Mesenchymal stem cell (in vitro differentiated cells and primary cell): ENCODE measurements at regions not wholly inside any gene's neighbourhood (a gene's known extent, or its start where the extent isn't known, plus 50 kb on each side); places are given as distances from the start of the nearest gene placed in this dataset.
A peak's percentile ranks its signal among the peaks of the same experiment; 100 is the strongest.

Experiments
- DNase-seq: peaks from one replicate; pipeline ENCODE4 v3.0.0-alpha.2; 2013
- H2AFZ ChIP-seq: one replicate; pipeline ENCODE4 v1.6.1; 2013; ENCODE audit warnings: low read depth, mild to moderate bottlenecking, control low read depth, inconsistent platforms, low read length, moderate library complexity
- H2AK5ac ChIP-seq: 2 replicates; pipeline ENCODE4 v1.6.1; 2013; ENCODE audit warnings: low read length, moderate library complexity, mild to moderate bottlenecking, inconsistent platforms; ENCODE audit not compliant: severe bottlenecking
- H2BK120ac ChIP-seq: one replicate; pipeline ENCODE4 v1.6.1; 2013; ENCODE audit warnings: low read depth, mild to moderate bottlenecking, inconsistent platforms, low read length, moderate library complexity
- H2BK12ac ChIP-seq, 2 experiments: one replicate each; pipeline ENCODE4 v1.6.1; 2013; ENCODE audit warnings: inconsistent platforms in 2 of 2, low read length in 2 of 2, mild to moderate bottlenecking in 2 of 2, moderate library complexity in 2 of 2, control low read depth in 1 of 2
- H2BK15ac ChIP-seq: one replicate; pipeline ENCODE4 v1.6.1; 2013; ENCODE audit warnings: mild to moderate bottlenecking, low read depth, inconsistent platforms; ENCODE audit not compliant: poor library complexity, severe bottlenecking
- H2BK5ac ChIP-seq: 2 replicates; pipeline ENCODE4 v1.6.1; 2013; ENCODE audit warnings: low read depth, mild to moderate bottlenecking, low read length, control low read depth, inconsistent platforms; ENCODE audit not compliant: poor library complexity, severe bottlenecking
- H3K14ac ChIP-seq, 2 experiments: one replicate each; pipeline ENCODE4 v1.6.1; 2013; ENCODE audit warnings: inconsistent platforms in 2 of 2, low read length in 2 of 2, control low read depth in 1 of 2, mild to moderate bottlenecking in 1 of 2, moderate library complexity in 1 of 2
- H3K18ac ChIP-seq, 2 experiments: one replicate each; pipeline ENCODE4 v1.6.1; 2013; ENCODE audit warnings: inconsistent platforms in 2 of 2, low read length in 2 of 2, control low read depth in 1 of 2, low read depth in 1 of 2, mild to moderate bottlenecking in 1 of 2
- H3K23ac ChIP-seq, 2 experiments: one replicate each; pipeline ENCODE4 v1.6.1; 2013; ENCODE audit warnings: inconsistent platforms in 2 of 2, low read length in 2 of 2, mild to moderate bottlenecking in 2 of 2, moderate library complexity in 2 of 2, control low read depth in 1 of 2
- H3K27ac ChIP-seq: 2 replicates; pipeline ENCODE4 v1.5.1; 2013; ENCODE audit warnings: mild to moderate bottlenecking, moderate library complexity, low read length, control low read depth, inconsistent platforms; ENCODE audit not compliant: poor library complexity, severe bottlenecking
- H3K27me3 ChIP-seq, 2 experiments: 2 replicates each; pipeline versions ENCODE4 v1.6.1 to v1.7.0; 2013; ENCODE audit warnings: low read length in 2 of 2, mild to moderate bottlenecking in 2 of 2, moderate library complexity in 2 of 2, control low read depth in 1 of 2, inconsistent platforms in 1 of 2; ENCODE audit not compliant: control insufficient read depth in 1 of 2, insufficient read depth in 1 of 2
- H3K36me3 ChIP-seq, 2 experiments: 2 replicates each; pipeline versions ENCODE4 v1.6.1 to v1.7.0; 2013; ENCODE audit warnings: low read length in 2 of 2, control low read depth in 1 of 2, inconsistent platforms in 1 of 2, low read depth in 1 of 2, mild to moderate bottlenecking in 1 of 2; ENCODE audit not compliant: insufficient read depth in 2 of 2, control insufficient read depth in 1 of 2
- H3K4ac ChIP-seq, 2 experiments: one replicate each; pipeline ENCODE4 v1.6.1; 2013; ENCODE audit warnings: inconsistent platforms in 2 of 2, low read length in 2 of 2, mild to moderate bottlenecking in 2 of 2, moderate library complexity in 2 of 2, control low read depth in 1 of 2, low read depth in 1 of 2
- H3K4me1 ChIP-seq: 2 replicates; pipeline ENCODE4 v1.6.1; 2013; ENCODE audit warnings: low read depth, low read length, control low read depth; ENCODE audit not compliant: control insufficient read depth, insufficient read depth
- H3K4me2 ChIP-seq: 2 replicates; pipeline ENCODE4 v1.6.1; 2013; ENCODE audit warnings: low read length, mild to moderate bottlenecking, inconsistent platforms; ENCODE audit not compliant: poor library complexity, severe bottlenecking
- H3K4me3 ChIP-seq, 2 experiments: 2 replicates each; pipeline versions ENCODE4 v1.5.1 to v1.7.0; 2013; ENCODE audit warnings: low read length in 2 of 2, mild to moderate bottlenecking in 2 of 2, control low read depth in 1 of 2, low read depth in 1 of 2; ENCODE audit not compliant: insufficient read depth in 1 of 2
- H3K79me1 ChIP-seq: replicated peaks from 2 replicates; pipeline ENCODE4 v1.6.1; 2013; ENCODE audit warnings: mild to moderate bottlenecking, control low read depth, low read length, inconsistent platforms; ENCODE audit not compliant: poor library complexity, severe bottlenecking
- H3K9ac ChIP-seq: 2 replicates; pipeline ENCODE4 v1.7.0; 2013; ENCODE audit warnings: mild to moderate bottlenecking, low read length, moderate library complexity
- H3K9me3 ChIP-seq: 2 replicates; pipeline ENCODE4 v1.7.0; 2013; ENCODE audit warnings: mild to moderate bottlenecking, low read length; ENCODE audit not compliant: control insufficient read depth
- H4K8ac ChIP-seq: one replicate; pipeline ENCODE4 v1.6.1; 2013; ENCODE audit warnings: inconsistent platforms, mild to moderate bottlenecking, low read length, moderate library complexity
- H4K91ac ChIP-seq: one replicate; pipeline ENCODE4 v1.6.1; 2013; ENCODE audit warnings: mild to moderate bottlenecking, low read length, inconsistent platforms
- WGBS: methylation state at CpG from one replicate; pipeline ENCODE4 v1.1.7; 2013; ENCODE audit warnings: mixed read lengths; 5-methylcytosine and 5-hydroxymethylcytosine counted together

GRCh38 chr10:83253011-83253671 is 886.2 kb upstream of the GHITM start:
- H3K36me3 ChIP-seq: no peaks in the 10 kb centered on the region
- 25% methylated on average over 1 of the region's 1 CpG for WGBS
- H3K14ac ChIP-seq: no peak overlapping the region
- no peak overlapping the region for H4K8ac ChIP-seq
- peaks cover 28% of the 10 kb centered on the region for H3K9me3 ChIP-seq
- no peak overlapping the region for H3K4me2 ChIP-seq
- no peak overlapping the region for H2AFZ ChIP-seq
- H3K4me3 ChIP-seq: no peak overlapping the region
- no peak overlapping the region for H2AK5ac ChIP-seq
- no peak overlapping the region for H2BK5ac ChIP-seq
- no peak overlapping the region for H3K27ac ChIP-seq
- H3K27me3 ChIP-seq: no peaks in the 10 kb centered on the region
- no peaks in the 10 kb centered on the region for H3K4me1 ChIP-seq
- H2BK15ac ChIP-seq: no peak overlapping the region
- no peaks in the 10 kb centered on the region for H3K79me1 ChIP-seq
- no peak overlapping the region for H3K9ac ChIP-seq
- H4K91ac ChIP-seq: no peak overlapping the region
- DNase-seq: no peak
- H3K23ac ChIP-seq: no peak overlapping the region
- H2BK120ac ChIP-seq: no peak overlapping the region
- H3K4ac ChIP-seq: no peak overlapping the region
- H3K18ac ChIP-seq: no peak overlapping the region
- no peak overlapping the region for H2BK12ac ChIP-seq

- Histone ChIP-seq H2BK5ac (no peak overlapping the region), H3K18ac (no peak overlapping the region), H2AFZ (no peak overlapping the region), H4K91ac (no peak overlapping the region), H3K36me3 (no peaks in the 10 kb centered on the region), H2BK12ac (no peak overlapping the region), H2BK120ac (no peak overlapping the region), H2AK5ac (no peak overlapping the region), H4K8ac (no peak overlapping the region), H3K4me3 (no peak overlapping the region), H2BK15ac (no peak overlapping the region), H3K27ac (no peak overlapping the region), H3K27me3 (no peaks in the 10 kb centered on the region), H3K23ac (no peak overlapping the region), H3K4me2 (no peak overlapping the region), H3K9me3 (peaks cover 32% of the 10 kb centered on the region), H3K9ac (no peak overlapping the region), H3K4me1 (no peaks in the 10 kb centered on the region), H3K4ac (no peak overlapping the region), H3K14ac (no peak overlapping the region), H3K79me1 (no peaks in the 10 kb centered on the region)
- WGBS: no CpG with 5 or more reads among the region's 1 CpG
- no peak for DNase-seq
Measured at GRCh38 chr10:83254698-83255097, 884.6 kb upstream of the GHITM start.

DNA sequence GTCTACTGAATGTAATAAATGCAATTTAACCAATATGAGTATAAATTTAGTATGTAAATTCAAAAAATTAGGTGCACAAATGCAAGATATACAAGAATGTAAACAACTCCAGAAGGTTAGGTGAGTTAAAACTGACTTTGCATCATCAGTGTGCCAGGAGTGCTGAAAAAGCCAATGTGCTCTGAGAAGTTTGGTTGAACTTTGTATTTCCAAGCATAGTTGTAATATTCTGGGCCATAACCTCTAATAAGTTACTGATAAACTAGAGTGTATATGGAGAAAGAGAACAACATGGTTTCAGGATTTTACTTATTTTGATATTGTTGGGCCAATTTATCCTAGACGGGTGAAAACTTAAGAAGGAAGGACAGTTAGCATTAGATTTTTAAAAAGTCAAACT is 876.9 kb upstream of the GHITM start:
- no peak overlapping the region for H3K14ac ChIP-seq
- H3K4ac ChIP-seq: no peak overlapping the region
- no peaks in the 10 kb centered on the region for H3K79me1 ChIP-seq
- WGBS: 100% methylated on average over 1 of the region's 1 CpG
- H2BK120ac ChIP-seq: no peak overlapping the region
- H3K27me3 ChIP-seq: no peaks in the 10 kb centered on the region
- H3K23ac ChIP-seq: no peak overlapping the region
- no peak overlapping the region for H2AK5ac ChIP-seq
- no peak overlapping the region for H2BK15ac ChIP-seq
- H3K4me3 ChIP-seq: no peak overlapping the region
- DNase-seq: no peak
- H3K27ac ChIP-seq: no peak overlapping the region
- H2BK12ac ChIP-seq: no peak overlapping the region
- no peak overlapping the region for H2AFZ ChIP-seq
- no peak overlapping the region for H3K18ac ChIP-seq
- H3K36me3 ChIP-seq: no peaks in the 10 kb centered on the region
- H3K4me2 ChIP-seq: no peak overlapping the region
- peaks cover 4% of the 10 kb centered on the region for H3K9me3 ChIP-seq
- H4K8ac ChIP-seq: no peak overlapping the region
- no peak overlapping the region for H3K9ac ChIP-seq
- no peaks in the 10 kb centered on the region for H3K4me1 ChIP-seq
- H4K91ac ChIP-seq: no peak overlapping the region
- H2BK5ac ChIP-seq: no peak overlapping the region

DNA sequence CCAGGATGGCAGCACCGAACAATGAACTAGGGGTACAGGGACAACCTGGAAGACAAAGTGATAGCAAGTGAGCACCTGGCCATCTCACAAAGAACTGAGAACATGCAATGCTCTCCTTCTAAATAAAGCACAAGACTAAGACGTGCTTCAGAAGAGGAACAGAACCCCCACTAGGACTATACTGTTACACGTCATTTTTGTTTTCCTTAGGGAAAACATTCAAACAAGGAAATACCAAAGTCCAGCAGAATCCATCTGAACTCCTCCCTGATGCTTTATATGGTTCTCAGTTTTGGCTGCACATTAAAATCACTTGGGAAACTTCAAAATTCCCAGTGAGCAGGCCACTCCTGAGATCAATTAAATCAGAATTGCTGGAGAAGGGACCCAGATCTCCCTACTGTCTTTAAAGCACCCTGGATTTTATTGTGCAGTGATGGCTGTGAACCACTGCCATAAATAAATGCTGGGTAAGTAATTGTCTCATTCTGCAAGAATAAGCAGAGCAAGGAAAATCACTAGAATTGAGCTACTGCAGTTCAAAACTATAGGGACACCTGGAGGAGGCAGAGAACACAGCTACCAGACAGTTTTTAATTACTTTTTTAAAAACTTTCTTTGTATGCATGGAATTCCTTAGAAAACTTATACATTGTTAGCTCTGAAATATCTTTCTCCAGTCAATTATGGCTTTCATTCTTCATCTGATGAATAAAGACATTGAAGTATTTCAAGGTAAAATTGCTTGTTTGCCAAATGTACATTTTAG is 866.5 kb upstream of the GHITM start:
- Histone ChIP-seq H3K27ac (no peak overlapping the region), H2AFZ (no peak overlapping the region), H2BK120ac (no peak overlapping the region), H2BK15ac (no peak overlapping the region), H2BK5ac (no peak overlapping the region), H3K4me2 (no peak overlapping the region), H3K14ac (no peak overlapping the region), H3K9ac (no peak overlapping the region), H3K79me1 (no peaks in the 10 kb centered on the region), H3K27me3 (no peaks in the 10 kb centered on the region), H3K18ac (no peak overlapping the region), H3K4ac (no peak overlapping the region), H3K23ac (no peak overlapping the region), H4K8ac (no peak overlapping the region), H3K4me3 (no peak overlapping the region), H2BK12ac (no peak overlapping the region), H3K9me3 (no peaks in the 10 kb centered on the region), H3K36me3 (no peaks in the 10 kb centered on the region), H3K4me1 (no peaks in the 10 kb centered on the region), H2AK5ac (no peak overlapping the region), H4K91ac (no peak overlapping the region)
- WGBS: 43% methylated on average over 3 of the region's 3 CpGs
- DNase-seq: peak; percentile 29
